ENCODE measurements at regions not wholly inside any gene's neighbourhood (a gene's known extent, or its start where the extent isn't known, plus 50 kb on each side); places are given as distances from the start of the nearest gene placed in this dataset.

DNA sequence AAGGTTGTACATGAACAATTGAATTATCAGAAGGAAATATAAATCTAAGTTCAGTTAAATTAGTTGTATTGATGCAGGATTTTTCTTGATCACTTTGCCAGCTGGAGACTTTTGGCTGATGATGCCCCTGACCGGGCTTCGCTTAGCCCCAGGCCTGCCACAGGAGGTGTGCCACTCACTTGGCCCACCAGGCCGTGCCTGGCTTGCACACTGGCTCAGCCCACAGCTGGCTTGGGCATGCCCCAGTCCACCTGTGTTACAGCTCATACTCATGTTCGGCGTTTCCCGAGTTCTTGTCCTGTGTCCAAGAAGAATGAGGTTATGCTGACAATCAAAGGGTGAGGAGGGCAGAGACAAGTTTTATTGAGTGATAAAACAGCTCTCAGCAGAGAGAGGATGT lies 773.9 kb upstream of the FANCL start (continued):
- TF ChIP-seq, protein P1, sequence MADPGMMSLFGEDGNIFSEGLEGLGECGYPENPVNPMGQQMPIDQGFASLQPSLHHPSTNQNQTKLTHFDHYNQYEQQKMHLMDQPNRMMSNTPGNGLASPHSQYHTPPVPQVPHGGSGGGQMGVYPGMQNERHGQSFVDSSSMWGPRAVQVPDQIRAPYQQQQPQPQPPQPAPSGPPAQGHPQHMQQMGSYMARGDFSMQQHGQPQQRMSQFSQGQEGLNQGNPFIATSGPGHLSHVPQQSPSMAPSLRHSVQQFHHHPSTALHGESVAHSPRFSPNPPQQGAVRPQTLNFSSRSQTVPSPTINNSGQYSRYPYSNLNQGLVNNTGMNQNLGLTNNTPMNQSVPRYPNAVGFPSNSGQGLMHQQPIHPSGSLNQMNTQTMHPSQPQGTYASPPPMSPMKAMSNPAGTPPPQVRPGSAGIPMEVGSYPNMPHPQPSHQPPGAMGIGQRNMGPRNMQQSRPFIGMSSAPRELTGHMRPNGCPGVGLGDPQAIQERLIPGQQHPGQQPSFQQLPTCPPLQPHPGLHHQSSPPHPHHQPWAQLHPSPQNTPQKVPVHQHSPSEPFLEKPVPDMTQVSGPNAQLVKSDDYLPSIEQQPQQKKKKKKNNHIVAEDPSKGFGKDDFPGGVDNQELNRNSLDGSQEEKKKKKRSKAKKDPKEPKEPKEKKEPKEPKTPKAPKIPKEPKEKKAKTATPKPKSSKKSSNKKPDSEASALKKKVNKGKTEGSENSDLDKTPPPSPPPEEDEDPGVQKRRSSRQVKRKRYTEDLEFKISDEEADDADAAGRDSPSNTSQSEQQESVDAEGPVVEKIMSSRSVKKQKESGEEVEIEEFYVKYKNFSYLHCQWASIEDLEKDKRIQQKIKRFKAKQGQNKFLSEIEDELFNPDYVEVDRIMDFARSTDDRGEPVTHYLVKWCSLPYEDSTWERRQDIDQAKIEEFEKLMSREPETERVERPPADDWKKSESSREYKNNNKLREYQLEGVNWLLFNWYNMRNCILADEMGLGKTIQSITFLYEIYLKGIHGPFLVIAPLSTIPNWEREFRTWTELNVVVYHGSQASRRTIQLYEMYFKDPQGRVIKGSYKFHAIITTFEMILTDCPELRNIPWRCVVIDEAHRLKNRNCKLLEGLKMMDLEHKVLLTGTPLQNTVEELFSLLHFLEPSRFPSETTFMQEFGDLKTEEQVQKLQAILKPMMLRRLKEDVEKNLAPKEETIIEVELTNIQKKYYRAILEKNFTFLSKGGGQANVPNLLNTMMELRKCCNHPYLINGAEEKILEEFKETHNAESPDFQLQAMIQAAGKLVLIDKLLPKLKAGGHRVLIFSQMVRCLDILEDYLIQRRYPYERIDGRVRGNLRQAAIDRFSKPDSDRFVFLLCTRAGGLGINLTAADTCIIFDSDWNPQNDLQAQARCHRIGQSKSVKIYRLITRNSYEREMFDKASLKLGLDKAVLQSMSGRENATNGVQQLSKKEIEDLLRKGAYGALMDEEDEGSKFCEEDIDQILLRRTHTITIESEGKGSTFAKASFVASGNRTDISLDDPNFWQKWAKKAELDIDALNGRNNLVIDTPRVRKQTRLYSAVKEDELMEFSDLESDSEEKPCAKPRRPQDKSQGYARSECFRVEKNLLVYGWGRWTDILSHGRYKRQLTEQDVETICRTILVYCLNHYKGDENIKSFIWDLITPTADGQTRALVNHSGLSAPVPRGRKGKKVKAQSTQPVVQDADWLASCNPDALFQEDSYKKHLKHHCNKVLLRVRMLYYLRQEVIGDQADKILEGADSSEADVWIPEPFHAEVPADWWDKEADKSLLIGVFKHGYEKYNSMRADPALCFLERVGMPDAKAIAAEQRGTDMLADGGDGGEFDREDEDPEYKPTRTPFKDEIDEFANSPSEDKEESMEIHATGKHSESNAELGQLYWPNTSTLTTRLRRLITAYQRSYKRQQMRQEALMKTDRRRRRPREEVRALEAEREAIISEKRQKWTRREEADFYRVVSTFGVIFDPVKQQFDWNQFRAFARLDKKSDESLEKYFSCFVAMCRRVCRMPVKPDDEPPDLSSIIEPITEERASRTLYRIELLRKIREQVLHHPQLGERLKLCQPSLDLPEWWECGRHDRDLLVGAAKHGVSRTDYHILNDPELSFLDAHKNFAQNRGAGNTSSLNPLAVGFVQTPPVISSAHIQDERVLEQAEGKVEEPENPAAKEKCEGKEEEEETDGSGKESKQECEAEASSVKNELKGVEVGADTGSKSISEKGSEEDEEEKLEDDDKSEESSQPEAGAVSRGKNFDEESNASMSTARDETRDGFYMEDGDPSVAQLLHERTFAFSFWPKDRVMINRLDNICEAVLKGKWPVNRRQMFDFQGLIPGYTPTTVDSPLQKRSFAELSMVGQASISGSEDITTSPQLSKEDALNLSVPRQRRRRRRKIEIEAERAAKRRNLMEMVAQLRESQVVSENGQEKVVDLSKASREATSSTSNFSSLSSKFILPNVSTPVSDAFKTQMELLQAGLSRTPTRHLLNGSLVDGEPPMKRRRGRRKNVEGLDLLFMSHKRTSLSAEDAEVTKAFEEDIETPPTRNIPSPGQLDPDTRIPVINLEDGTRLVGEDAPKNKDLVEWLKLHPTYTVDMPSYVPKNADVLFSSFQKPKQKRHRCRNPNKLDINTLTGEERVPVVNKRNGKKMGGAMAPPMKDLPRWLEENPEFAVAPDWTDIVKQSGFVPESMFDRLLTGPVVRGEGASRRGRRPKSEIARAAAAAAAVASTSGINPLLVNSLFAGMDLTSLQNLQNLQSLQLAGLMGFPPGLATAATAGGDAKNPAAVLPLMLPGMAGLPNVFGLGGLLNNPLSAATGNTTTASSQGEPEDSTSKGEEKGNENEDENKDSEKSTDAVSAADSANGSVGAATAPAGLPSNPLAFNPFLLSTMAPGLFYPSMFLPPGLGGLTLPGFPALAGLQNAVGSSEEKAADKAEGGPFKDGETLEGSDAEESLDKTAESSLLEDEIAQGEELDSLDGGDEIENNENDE (IDR thresholded peaks at IDR 0.05; ENCODE audit: insufficient replicate concordance, low read length), result no peak
- TF ChIP-seq, protein P2, sequence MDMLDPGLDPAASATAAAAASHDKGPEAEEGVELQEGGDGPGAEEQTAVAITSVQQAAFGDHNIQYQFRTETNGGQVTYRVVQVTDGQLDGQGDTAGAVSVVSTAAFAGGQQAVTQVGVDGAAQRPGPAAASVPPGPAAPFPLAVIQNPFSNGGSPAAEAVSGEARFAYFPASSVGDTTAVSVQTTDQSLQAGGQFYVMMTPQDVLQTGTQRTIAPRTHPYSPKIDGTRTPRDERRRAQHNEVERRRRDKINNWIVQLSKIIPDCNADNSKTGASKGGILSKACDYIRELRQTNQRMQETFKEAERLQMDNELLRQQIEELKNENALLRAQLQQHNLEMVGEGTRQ (IDR thresholded peaks at IDR 0.05; ENCODE audit: low read length), result no peak
- TF ChIP-seq SP1 (IDR thresholded peaks at IDR 0.05; ENCODE audit: low read depth, low read length), result no peak
- no peak for TF ChIP-seq SP2 (IDR thresholded peaks at IDR 0.05; ENCODE audit: low read length)
- no peak for TF ChIP-seq GTF2F1 (IDR thresholded peaks at IDR 0.05; ENCODE audit: borderline replicate concordance, low read depth, low read length)
- no peak for TF ChIP-seq MAFK (IDR thresholded peaks at IDR 0.05; ENCODE audit: low read depth, low read length)
- no peak for TF ChIP-seq RNF2 (IDR thresholded peaks at IDR 0.05; ENCODE audit: borderline replicate concordance, low read depth, low read length, missing control alignments, poor library complexity, severe bottlenecking)
- TF ChIP-seq KDM5A (IDR thresholded peaks at IDR 0.05; ENCODE audit: low read length), result no peak
- TF ChIP-seq POLR2A (IDR thresholded peaks at IDR 0.05; ENCODE audit: control extremely low read depth in 1 of 2, low read depth in 2 of 2, low read length in 2 of 2), result no peak
- no peak for TF ChIP-seq KDM1A (IDR thresholded peaks at IDR 0.05; ENCODE audit: borderline replicate concordance, low read length)
